Heart left ventricle (tissue), 16 donors: ENCODE measurements at regions not wholly inside any gene's neighbourhood (a gene's known extent, or its start where the extent isn't known, plus 50 kb on each side); places are given as distances from the start of the nearest gene placed in this dataset.

Experiments
- ATAC-seq, 4 donors: fragments of 200-7000 bp; cut with Tn5 transposase; one replicate each; pipeline ENCODE4 v1.9.1; 2020 to 2022; ENCODE audit warnings: moderate library complexity in 4 of 4, mild to moderate bottlenecking in 3 of 4, moderate number of reproducible peaks in 1 of 4
- DNase-seq, 5 donors: peaks; one replicate each; pipeline ENCODE4 v3.0.0-alpha.2; 2020
- H3K27ac ChIP-seq, 12 donors: fragments of 200-600 bp; sonication (generic) in 4 of 12; one replicate each; pipeline versions ENCODE4 v1.5.0 to v1.8.0; 2016 to 2022; ENCODE audit warnings: mild to moderate bottlenecking in 2 of 12
- H3K27me3 ChIP-seq, 9 donors: fragments of 200-600 bp; sonication (generic) in 2 of 9; one replicate each; pipeline versions ENCODE4 v1.5.1 to v1.8.0; 2016 to 2022; ENCODE audit warnings: mild to moderate bottlenecking in 3 of 9
- H3K36me3 ChIP-seq, 9 donors: fragments of 200-600 bp; sonication (generic) in 2 of 9; one replicate each; pipeline versions ENCODE4 v1.5.0 to v1.8.0; 2018 to 2022; ENCODE audit warnings: mild to moderate bottlenecking in 2 of 9
- H3K4me1 ChIP-seq, 12 donors: fragments of 200-600 bp; sonication (generic) in 4 of 12; one replicate each; pipeline versions ENCODE4 v1.5.0 to v1.8.0; 2016 to 2022; ENCODE audit warnings: mild to moderate bottlenecking in 3 of 12
- H3K4me3 ChIP-seq, 12 donors: fragments of 200-600 bp; sonication (generic) in 4 of 12; one replicate each; pipeline versions ENCODE4 v1.5.0 to v1.8.0; 2017 to 2022; ENCODE audit warnings: mild to moderate bottlenecking in 9 of 12, moderate library complexity in 4 of 12
- H3K9me3 ChIP-seq, 12 donors: fragments of 200-600 bp; sonication (generic) in 4 of 12; one replicate each; pipeline versions ENCODE4 v1.5.0 to v1.8.0; 2016 to 2022; ENCODE audit warnings: mild to moderate bottlenecking in 1 of 12
- CTCF ChIP-seq, 12 donors: fragments of 200-600 bp; sonication (generic) in 4 of 12; IDR thresholded peaks; one replicate each; pipeline versions ENCODE4 v1.5.0 to v1.8.0; 2018 to 2022; ENCODE audit warnings: antibody characterized with exemption in 12 of 12, mild to moderate bottlenecking in 5 of 12
- POLR2A ChIP-seq, 2 donors: fragments of 450-650 bp; IDR thresholded peaks; one replicate each; pipeline ENCODE4 v1.6.1; 2017; ENCODE audit warnings: antibody characterized with exemption in 2 of 2, mild to moderate bottlenecking in 2 of 2, moderate library complexity in 2 of 2
- WGBS, 4 donors: extraction: QIAGEN DNeasy Blood & Tissue Kit in 2 of 4; methylation state at CpG; one replicate each; pipeline versions ENCODE4 v1.1.5 to v1.1.7; 2013 to 2018; 5-methylcytosine and 5-hydroxymethylcytosine counted together
- intact Hi-C, 10 donors: fragments of 100-400 bp; cut with DNase I; formaldehyde crosslinking; loops; one replicate each; pipeline versions ENCODE4 v1.11.1 to v1.14.2; 2022
- donor health status: ischemic (EF 13 %, LVEDD 7.1; RV severe dilation, severe dysfunction).
- donor health status: healthy with polysubstance abuse.
- donor health status: DM: no; HTN: yes; CAD: no.
- donor health status: DM: no; HTN: no; CAD: no.
- donor health status: ischemic (EF 25% LVEDD 6.9; RV normal size, moderate dysfunction).
- donor health status: ischemic (EF 25% LVEDD 5.7; RV mildly dilated, moderate dysfunction).
- donor health status: healthy.
- donor health status: DM: yes; HTN: yes; CAD: no.
- donor health status: ischemic (EF 35%, LVEDD 5.7; RV mildly dilated, moderate dysfunction).
- donor health status: nonischemic (EF 11% LVEDD 7.7; RV severe dilation, severe dysfunction).
- donor health status: DM: yes; HTN: yes; CAD: no.
- donor health status: PGD.
- donor health status: ischemic (EF 29% LVEDD 5.4; RV normal size, mild dysfunction).
- donor health status: nonischemic (EF 23%, LVEDD 6.1; RV moderate dilation, normal function).

- no peak for TF ChIP-seq CTCF (IDR thresholded peaks at IDR 0.05)
- no peak for TF ChIP-seq POLR2A (IDR thresholded peaks at IDR 0.05)
- no peaks in the 10 kb centered on the region for H3K4me1 ChIP-seq
- no peak overlapping the region for H3K27ac ChIP-seq
- WGBS, 4 donors: 77 to 82% (median 79%) methylated on average over 18 of the region's 18 CpGs
- H3K36me3 ChIP-seq: no peaks in the 10 kb centered on the region
- H3K9me3 ChIP-seq: peaks cover 0 to 24% (median 3%) of the 10 kb centered on the region in 12 donors
- intact Hi-C loops: loop anchor here in 2 of 10 donors (10.0 kb wide), 2 partner anchors 46 to 66 kb away; no protein-coding TSS in a partner anchor
- no peak for DNase-seq
- no peak for ATAC-seq
- H3K4me3 ChIP-seq: no peak overlapping the region
- H3K27me3 ChIP-seq: peaks cover 0 to 9% (median 0%) of the 10 kb centered on the region in 9 donors
Measured at GRCh38 chrX:40188573-40189417, 91.0 kb upstream of the BCOR start.

- Histone ChIP-seq H3K36me3 (no peaks in the 10 kb centered on the region), H3K27me3 (peaks cover 0 to 9% (median 0%) of the 10 kb centered on the region in 9 donors), H3K27ac (no peak overlapping the region), H3K4me1 (no peaks in the 10 kb centered on the region), H3K9me3 (peaks cover 0 to 17% (median 3%) of the 10 kb centered on the region in 12 donors), H3K4me3 (no peak overlapping the region)
- WGBS, 4 donors: 90 to 97% (median 94%) methylated on average over 4 of the region's 4 CpGs
- no peak for DNase-seq
- TF ChIP-seq CTCF (IDR thresholded peaks at IDR 0.05): no peak
- no peak for TF ChIP-seq POLR2A (IDR thresholded peaks at IDR 0.05)
- intact Hi-C loops: loop anchor here in 2 of 10 donors (10.0 kb wide), 2 partner anchors 50 to 70 kb away; no protein-coding TSS in a partner anchor
- ATAC-seq: no peak
Measured at GRCh38 chrX:40184968-40185367, 87.2 kb upstream of the BCOR start.

- 75 to 87% (median 81%) methylated on average over 2 of the region's 2 CpGs for WGBS, 4 donors
- Histone ChIP-seq H3K27me3 (peaks cover 0 to 20% (median 0%) of the 10 kb centered on the region in 9 donors), H3K27ac (no peak overlapping the region), H3K36me3 (no peaks in the 10 kb centered on the region), H3K4me1 (peaks cover 0 to 6% (median 0%) of the 10 kb centered on the region in 12 donors), H3K9me3 (peaks cover 0 to 17% (median 3%) of the 10 kb centered on the region in 12 donors), H3K4me3 (no peak overlapping the region)
- no peak for ATAC-seq
- intact Hi-C loops: loop anchor here in 2 of 10 donors (10.0 kb wide), 2 partner anchors 52 to 72 kb away; no protein-coding TSS in a partner anchor
- TF ChIP-seq POLR2A (IDR thresholded peaks at IDR 0.05) (no peak), CTCF (IDR thresholded peaks at IDR 0.05) (no peak)
- no peak for DNase-seq
Measured at GRCh38 chrX:40182615-40183014, 84.9 kb upstream of the BCOR start.

- TF ChIP-seq POLR2A (IDR thresholded peaks at IDR 0.05) (no peak), CTCF (IDR thresholded peaks at IDR 0.05) (no peak)
Measured at GRCh38 chrX:40182095-40182494, 84.3 kb upstream of the BCOR start.

More at GRCh38 chrX:40182095-40182494, 84.3 kb upstream of the BCOR start:
- WGBS, 4 donors: 90 to 93% (median 92%) methylated on average over 4 to 7 of the region's 7 CpGs
- H3K4me3 ChIP-seq: no peak overlapping the region
- H3K9me3 ChIP-seq: peaks cover 0 to 17% (median 3%) of the 10 kb centered on the region in 12 donors
- no peaks in the 10 kb centered on the region for H3K36me3 ChIP-seq
- DNase-seq: no peak
- peaks cover 0 to 6% (median 0%) of the 10 kb centered on the region in 12 donors for H3K4me1 ChIP-seq
- H3K27ac ChIP-seq: no peak overlapping the region
- intact Hi-C loops: loop anchor here in 2 of 10 donors (10.0 kb wide), 2 partner anchors 53 to 73 kb away; no protein-coding TSS in a partner anchor
- ATAC-seq: no peak
- peaks cover 0 to 21% (median 0%) of the 10 kb centered on the region in 9 donors for H3K27me3 ChIP-seq
